ENCODE measurements at regions not wholly inside any gene's neighbourhood (a gene's known extent, or its start where the extent isn't known, plus 50 kb on each side); places are given as distances from the start of the nearest gene placed in this dataset.

- TF ChIP-seq POLR2A (IDR thresholded peaks at IDR 0.05) (no peak), CTCF (IDR thresholded peaks at IDR 0.05) (no peak), POLR2AphosphoS5 (IDR thresholded peaks at IDR 0.05) (no peak)
Observed at GRCh38 chr10:108363576-108363975, 1199.1 kb upstream of the SORCS1 start.
